Activated naive CD4-positive, alpha-beta T cell treated with Interleukin-2 at 50 U/mL for 16 hours (primary cell): ENCODE measurements at regions not wholly inside any gene's neighbourhood (a gene's known extent, or its start where the extent isn't known, plus 50 kb on each side); places are given as distances from the start of the nearest gene placed in this dataset.

ENCODE experiments used
- DNase-seq: peaks from one replicate; pipeline ENCODE4 v3.0.0-alpha.2; 2020

DNA sequence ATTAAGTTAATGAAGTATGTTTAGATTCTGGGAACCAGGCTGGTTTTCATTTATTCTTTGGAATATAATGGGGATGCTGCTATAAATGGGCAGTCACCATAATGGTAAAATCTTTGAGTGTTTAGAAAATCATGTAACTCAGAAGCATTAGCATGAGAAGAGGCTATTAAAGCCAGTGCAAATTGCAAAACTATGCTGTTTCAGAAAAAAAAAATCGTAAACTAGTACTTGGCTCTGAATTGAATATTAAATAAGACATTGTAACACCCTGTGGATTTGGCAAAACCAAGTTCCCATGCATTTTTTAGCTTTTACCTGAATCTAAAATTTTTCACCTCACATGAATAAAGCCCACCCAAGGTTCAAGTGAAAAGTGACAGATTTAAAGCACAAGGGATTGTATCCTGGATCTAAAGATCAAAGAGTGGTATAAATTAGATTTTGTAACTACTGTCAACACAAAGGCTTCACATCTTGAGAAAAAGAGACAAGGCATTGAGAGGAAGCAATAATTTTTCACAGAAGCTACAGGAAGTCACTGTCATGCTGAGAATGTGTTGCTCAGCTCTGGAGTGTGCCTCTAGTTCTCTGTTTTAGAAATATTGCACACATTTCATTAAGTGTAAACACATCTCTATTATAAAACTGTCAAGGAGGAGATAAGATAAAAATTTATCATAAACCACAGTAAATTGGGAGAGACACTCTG lies 142.2 kb downstream of the ABCA8 start:
- no peak for DNase-seq

DNA sequence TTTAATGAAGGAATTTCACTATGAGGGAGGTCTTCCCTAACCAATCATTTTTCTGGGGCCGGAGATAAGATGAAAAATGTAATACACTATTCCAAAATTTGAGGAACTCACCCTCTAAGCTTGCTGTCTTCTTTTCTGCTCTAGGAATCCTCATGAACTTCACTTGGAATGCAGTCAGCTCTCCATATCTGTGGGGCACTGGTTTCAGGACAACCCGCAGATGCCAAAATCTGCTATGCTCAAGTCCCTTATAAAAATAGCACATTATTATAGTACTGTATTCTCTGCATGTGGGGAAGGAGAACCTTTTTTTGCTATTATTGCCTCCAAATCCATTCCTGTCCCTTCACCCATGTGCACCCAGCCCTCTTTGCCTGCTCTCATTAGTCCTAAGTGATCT lies 146.0 kb downstream of the ABCA8 start:
- no peak for DNase-seq

DNA sequence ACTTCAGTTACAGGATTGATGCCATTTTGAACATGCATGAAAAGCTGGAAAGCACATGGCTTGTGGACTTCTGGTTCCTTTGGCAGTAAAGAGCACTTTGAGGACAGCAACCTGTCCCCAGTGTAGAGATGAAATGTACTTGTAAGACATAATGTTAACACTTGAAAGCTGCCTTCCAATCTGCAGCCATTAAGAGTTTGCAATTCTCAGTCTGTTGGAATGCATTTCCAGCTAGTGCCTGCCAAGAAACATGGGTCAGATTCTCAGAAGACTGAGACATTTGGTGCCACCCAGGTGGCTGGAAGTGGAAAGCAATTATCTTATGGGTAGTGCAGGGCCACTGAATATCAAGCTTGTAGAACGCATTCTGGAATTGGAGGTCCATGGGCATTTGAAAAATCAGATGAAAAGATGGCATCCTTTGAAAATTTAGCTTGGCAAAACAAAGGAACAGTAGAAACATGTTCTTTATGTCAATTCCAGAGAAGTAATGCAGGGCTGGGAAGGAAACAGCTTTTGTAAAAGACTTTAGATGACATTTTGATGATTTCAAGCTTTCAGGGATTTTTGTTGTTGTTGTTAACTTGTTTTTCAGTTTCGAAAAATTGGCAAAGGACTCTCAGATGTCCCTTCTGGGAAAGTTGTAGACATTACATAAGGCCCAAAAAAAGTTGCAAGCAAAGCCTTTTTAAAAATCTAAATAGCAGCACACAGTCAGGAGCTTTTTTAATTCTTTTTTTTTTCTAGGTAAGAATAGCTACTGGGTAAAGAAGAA lies 147.0 kb downstream of the ABCA8 start:
- no peak for DNase-seq

DNA sequence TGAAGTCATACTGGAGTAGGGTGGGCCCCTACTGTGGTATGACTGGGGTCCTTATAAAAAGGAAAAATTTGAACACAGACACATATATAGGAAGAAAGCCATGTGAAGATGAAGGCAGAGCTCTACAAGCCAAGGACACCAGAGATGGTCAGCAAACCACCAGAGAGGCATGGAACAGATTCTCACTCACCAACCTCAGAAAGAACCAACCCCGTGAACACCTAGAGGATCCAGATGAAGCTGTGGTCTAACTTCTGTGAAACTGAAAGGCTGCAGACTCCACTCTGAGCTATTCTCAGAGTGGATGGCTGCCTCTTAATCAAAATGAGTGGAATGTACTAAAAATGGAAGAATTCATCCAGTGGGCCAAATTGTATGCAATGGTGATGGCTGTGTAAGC lies 149.6 kb downstream of the ABCA8 start:
- no peak for DNase-seq

DNA sequence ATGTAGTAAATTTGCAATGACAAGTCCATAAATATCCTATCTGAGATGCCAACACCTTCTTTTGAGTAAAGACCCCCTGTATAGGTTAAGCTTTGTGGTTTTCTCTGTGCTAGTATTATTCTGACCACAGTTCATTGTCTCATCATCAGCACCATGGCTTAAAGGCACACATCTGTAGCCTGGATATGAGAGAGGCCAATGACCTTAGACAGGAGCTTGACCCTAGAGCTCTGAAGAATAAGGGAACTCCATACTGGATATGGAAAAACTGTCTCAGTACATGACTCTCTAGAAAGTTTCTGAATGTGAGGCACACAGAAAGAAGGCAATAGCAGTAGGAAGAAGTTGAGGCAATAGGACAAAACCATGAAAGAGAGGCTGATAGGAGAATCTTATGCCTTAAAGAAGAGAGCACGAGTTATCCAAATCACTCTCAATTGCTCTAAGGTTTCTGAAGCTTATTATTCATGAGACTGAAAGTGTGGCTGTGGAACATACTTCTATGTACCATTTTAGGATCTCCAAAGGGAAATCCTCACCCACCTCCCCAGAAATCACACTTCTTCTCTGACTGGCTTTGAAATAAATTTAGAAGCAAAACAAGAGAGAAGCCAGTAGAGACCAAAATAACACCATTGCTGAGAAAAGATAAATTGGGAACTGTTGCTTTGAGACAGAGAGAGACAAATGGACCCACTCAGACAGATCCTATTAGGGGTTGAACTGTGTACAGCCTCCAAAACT lies 150.2 kb downstream of the ABCA8 start:
- DNase-seq, result no peak

DNA sequence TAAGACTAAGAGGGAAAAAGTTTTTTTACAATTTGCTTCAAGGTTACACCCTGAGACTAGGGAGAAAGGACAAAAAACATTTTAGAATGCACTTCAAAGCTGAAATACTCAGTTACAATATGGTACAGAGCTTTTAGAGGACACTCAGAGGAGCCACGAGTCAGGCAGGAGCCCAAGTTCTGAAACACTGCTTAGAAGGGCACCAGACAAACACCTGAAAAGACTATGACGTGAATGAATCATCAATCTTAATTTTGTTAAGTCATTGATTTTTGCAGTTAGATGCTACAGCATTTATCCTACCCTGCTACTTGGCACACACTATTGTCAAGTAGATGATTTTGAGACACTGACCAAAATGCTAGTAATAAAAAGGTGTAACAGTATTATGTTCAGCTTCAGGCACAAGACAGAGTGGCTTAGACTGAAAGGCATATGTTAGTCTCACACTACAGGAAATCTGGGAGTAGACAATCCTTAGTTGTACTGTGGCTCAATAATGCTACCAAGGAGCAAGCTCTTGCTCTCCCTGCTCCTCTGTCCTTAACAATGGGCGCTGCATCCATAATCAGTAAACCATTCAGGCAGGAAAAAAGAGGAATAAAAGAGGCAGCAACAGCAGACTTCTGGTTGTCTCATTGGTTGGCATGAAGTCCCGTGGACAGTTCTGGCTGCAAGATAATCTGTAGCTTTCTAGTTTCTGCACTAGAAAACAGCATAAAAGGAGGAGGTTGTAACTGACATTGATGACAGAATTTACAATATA lies 151.8 kb downstream of the ABCA8 start:
- no peak for DNase-seq

DNA sequence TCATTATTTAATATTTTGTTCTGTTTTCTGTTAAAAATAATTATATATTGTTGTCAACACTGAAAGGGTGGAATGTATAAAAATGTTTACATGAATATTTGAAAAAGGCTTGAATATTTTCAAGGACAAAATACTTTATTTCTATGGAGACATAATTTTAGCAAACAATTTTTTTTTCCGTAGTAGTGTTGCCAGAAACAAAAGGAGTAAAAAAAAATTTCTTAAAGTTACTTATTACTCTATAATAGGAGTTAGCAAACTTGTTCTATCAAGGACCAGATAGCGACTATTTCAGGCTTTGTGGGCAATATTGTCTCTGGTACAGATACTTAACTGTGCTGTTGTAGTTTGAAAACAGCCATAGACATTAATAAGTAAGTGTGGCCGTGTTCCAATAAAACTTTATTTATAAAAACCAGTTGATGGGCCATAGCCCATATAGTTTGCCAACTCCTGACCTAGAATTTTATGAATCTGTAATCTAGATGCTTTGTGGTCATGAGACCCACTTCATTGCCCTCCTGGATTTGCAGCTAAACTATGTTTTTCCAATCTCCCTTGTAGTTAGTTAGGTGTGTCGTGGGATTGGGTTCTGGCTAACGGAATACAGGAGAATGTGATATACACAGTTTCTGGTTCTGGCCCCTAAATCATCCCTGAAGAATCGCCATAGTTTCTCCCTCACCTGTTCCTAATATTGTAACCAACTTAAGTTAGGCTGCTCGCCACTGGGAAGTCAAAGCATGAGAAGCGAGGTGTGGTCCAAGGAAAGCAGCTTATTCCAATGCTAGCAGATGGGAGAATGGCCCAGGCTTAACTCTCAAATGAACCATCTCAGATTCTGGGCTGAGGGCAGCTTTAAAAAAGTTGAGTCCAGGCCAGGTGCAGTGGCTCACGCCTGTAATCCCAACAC lies 153.6 kb downstream of the ABCA8 start:
- no peak for DNase-seq

DNA sequence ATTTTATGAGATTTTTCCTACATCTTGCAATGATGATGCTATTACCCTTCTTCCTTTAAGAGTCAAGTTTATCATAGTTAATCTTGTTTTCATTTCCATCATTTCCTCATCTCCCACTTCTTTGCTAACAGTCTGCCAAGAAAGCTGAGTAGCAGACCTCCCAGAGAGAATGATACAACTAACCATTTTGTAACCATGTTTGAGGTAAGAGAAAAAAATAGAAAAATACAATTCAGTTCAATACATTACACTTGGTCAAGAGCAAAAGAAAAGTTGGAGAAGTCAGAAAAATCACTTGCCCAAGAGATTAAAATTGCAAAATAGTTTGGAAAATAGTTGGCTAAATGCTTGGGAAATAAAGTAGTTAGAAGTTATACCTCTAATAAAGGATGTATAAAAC lies 154.4 kb downstream of the ABCA8 start:
- no peak for DNase-seq

DNA sequence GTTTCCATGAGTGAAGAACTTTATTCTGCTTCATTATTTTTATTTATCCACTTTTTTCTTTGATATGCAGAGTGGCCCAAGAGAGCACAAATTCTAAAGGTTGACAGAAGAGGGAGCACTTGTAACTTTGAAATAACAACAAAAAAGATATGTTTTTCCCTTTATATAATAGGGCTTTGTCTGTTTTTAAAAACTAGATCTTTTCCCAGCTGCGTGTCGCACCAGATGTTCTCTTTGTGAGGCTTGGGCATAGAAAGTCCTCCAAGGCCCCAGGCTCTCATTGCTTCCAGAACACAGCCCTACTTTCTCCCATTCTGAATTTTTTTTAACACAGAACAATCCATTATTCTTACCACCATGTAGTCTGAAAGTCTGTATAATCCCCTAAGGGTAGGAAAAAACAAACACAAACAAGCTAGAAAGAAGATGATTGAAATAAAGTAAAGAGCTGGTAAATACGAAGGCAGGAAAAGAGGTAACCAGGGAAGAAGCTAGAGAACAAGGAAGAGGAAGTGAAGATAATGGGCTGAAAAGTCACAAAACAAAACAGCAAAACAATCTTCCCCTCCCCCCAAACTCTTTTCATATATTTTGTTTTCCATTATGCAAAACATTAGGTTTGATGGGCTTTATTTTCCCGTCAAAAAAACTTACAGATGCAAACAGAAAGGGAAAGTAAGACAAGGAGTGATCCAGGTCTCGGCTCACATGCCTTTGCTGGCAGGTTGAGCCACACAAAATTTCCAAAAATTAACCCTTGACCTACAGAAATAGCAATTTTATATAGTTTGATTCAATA lies 160.4 kb downstream of the ABCA8 start:
- no peak for DNase-seq

DNA sequence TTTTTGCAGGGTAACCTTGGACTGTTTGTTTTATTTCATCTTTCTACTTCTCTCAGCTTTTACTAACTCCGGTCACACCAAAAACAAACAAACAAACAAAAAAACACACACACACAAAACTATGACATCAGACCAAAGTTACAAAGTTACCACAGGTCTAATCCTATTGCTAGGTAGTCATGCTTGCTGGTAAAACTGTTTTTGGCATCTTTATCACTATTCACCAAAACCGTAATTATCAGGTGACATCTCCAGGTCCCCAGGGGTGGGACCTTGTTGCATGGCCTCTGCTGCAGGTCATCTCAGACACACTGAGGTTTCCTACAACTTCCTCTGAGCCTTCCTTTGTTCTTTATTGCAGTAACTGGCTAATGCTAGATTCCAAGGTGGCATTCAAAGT lies 162.3 kb downstream of the ABCA8 start:
- DNase-seq, result no peak

DNA sequence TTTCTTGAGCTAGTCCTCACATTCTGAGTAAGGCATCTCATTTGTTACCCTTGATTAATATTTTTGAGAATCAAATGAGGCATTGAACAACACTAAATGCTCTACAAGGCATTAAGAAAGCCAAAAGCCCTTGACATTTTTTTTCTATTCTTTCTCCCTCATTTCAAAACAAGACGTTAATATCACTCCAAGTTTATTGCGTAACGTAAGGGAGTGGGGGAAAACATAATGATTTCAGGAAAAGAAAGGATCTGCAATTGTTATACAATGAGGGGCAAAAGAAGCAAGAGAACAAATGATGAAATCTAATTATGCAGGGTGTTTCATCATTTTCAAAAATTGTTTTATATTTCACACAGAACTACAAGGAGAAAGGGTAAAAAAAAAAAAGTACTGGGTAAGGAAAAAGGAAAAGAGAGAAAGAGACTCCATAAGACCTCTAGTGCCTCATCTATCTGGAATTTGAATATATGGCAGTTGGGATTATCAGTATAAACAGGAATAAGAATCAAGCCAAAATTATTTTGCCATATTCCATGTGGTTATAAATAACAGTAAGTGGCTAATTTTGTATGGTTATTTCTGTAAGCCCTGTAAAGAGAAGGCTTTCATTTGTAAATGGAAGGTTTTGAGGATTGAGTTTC lies 163.0 kb downstream of the ABCA8 start:
- DNase-seq, result no peak

DNA sequence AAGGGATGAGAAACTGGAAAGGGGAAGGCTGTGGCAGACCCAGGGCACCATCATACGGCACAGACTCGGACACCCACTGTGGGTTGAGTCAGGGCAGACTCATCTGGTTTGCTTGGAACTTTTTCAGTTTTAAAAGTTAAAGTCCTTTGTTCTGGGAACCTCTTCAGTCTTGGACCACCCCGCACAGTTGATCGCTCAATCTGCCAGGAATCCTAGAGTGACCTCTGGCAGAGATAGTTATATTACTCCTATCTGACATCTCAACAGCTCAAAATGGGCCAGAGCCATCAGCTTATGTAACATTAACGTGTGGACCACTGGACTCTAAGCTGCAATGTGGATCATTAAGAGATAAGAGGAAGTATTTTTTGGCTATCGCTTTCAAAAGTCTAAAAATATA lies 164.3 kb downstream of the ABCA8 start:
- DNase-seq, result no peak

DNA sequence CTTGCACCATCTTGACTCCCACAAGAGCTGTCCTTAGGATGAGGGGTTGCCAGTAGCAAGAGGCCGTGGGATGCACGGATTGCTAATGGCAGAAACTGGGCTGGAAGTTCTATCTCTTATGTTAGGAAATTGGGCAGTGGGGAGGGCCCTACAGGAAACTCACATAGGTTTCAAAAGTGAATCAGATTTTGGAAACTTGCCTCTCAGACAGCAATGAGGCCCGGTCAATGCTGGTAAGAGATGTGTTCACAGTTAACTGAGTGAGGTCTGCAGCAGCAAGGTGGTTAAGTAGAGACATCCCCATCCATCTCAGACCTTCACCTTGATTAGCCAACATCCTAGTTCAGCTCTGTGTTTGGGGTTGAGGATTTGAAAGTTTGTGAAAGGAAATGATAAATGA lies 164.7 kb downstream of the ABCA8 start:
- DNase-seq, result no peak

DNA sequence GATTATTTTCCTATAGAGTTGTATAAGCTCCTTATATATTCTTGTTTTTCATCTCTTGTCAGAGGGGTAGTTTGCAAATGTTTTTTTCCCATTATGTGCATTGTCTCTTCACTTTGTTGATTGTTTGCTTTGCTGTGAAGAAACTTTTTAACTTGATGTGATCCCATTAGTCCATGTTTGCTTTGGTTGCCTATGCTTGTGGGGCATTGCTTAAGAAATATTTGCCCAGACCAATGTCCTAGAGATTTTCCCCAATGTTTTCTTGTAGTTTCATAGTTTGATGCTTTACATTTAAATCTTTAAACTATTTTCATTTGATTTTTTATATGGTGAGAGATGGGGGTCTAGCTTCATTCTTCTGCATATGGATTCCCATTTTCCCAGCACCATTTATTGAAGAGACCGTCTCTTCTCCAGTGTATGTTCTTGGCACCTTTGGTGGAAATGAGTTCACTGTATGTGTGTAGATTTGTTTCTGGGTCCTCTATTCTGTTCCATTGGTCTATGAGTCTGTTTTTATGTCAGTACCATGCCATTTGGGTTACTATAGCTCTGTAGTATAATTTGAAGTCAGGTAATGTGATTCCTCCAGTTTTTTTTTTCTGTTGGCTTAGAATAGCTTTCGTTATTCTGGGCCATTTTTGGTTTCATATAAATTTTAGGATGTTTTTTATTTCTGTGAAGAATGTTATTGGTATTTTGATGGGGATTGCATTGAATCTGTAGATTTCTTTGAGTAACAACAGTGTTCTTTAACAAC lies 165.8 kb downstream of the ABCA8 start:
- no peak for DNase-seq

DNA sequence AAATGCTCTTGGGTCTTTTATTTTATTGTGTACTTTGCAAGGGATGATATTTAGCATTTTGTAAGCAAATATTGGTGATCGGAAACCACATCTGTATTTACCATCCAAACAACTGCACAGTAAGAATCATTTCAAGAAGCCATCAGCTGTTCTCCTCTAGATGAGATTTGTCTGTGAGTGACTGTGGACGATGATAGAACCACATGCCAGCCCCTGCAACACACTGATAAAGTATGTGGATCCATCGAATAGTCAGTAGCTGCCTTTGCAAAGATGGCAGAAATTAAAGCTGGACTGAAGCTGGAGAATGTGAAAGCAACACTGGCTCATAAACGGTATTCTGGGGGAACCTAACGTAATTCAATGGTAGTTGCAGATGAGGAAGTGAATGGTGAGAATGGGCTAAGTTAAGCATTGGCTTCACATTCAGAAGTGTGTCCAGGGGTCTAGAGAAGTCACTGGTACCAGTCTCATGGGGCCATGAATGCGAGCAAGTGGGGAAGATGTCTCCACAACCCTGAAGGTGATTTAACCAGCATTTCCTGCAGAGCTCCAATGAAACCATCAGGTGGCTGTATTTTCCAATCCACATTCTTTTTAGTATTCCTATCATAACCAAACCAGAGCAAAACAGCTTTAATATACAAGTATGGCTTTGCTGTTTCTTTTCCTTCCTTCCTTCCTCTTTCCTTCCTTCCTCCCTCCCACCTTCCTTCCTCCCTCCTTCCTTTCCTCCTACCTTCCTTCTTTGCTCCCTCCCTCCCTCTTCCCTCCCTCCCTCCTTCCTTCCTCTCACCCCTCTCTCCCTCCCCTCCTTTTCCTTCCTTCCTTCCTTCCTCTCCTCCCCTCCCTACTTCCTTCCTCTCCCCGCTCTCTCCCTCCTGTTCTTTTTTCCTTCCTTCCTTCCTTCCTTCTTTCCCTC lies 169.4 kb downstream of the ABCA8 start:
- no peak for DNase-seq

DNA sequence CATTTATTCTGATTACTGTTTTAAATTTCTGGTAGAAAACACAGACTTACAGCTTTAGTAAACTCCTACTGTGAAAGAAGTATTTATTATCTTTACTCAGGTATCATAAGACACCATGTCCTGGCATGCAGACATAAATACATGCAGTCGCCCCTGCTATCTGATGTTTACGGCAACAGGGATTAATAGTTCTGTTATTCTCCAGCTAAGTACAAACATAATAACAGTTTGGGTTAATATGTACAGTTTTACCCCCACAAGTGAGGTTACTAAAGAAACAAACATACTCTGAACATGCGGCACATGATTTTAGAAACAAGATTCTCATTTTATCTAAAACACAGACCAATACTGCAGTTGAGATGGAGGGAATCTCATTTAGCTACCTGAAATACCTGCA lies 170.8 kb downstream of the ABCA8 start:
- no peak for DNase-seq

DNA sequence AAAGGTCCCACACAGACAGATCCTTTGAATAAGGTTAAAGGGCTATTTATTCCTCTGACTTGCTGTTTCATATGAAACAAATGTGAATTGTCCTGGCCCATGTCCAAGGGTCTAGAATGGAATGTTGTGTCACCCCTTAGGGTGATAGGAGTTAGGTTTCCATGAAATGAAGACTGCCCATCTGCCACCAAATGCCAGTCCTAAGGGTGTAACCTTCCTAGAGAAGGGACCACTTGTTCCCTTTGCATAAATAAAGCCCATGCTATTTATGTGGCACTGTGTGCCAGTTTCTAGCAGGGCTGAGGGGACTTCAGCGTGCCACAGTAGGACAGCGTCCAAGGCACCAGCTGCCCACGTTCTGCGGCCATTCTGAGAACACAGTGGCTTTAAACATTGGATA lies 171.3 kb downstream of the ABCA8 start:
- no peak for DNase-seq

DNA sequence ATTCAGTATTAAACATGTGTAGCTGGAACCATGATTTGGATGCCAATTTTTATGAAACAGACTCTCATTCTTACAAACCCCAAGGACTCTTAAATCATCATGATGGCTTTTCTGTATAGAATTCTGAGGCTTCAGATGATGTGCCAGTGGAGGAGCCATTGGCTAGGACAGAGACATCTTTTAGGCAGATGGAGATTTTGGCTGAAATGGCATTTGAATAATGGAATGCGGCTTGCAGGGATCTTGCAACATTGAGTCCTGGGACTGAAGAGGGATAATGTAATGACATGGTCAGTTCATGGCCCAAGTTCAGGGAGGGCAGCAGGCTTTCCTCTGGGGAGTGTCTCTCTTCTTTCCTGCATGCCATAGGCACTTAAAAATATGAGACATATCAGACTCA lies 172.4 kb downstream of the ABCA8 start:
- no peak for DNase-seq

DNA sequence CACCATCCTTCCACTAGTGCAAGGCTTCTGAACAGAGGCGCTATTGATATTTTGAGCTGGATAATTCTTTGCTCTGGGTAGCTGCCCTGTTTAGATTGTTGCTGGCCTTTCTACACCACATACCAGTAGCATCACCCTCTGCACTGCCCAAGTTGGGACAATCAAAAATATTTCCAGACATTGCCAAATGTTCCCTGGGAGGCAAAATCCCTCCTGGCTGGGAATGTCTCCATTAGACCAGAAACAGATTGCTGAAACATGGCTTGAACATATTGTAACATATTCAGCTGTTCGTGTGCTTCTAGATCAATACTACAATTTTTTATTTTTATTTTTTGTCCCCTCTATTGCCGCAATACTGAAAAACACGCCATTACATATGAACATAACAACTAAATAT lies 174.6 kb downstream of the ABCA8 start:
- no peak for DNase-seq
